ENCODE measurements at regions not wholly inside any gene's neighbourhood (a gene's known extent, or its start where the extent isn't known, plus 50 kb on each side); places are given as distances from the start of the nearest gene placed in this dataset.
A peak's percentile ranks its signal among the peaks of the same experiment; 100 is the strongest.

- intact Hi-C loops (cut with DNase I; ENCODE audit: low total_unique reads), result no loop called here
- Histone ChIP-seq H3K9me3 (no peaks in the 10 kb centered on the region), H3K36me3 (no peaks in the 10 kb centered on the region), H3K27me3 (no peaks in the 10 kb centered on the region), H3K4me1 (no peaks in the 10 kb centered on the region), H3K4me3 (no peak overlapping the region), H3K27ac (peak overlapping the region in 1 of 2 donors; percentile 53)
- no peak for TF ChIP-seq CTCF (IDR thresholded peaks at IDR 0.05)
- TF ChIP-seq POLR2A (IDR thresholded peaks at IDR 0.05), result no peak
- peak; percentile 33 to 48 for DNase-seq
Measured at GRCh38 chr11:26901162-26901561, 92.8 kb upstream of the FIBIN start.

- H3K9me3 ChIP-seq, result no peaks in the 10 kb centered on the region
- TF ChIP-seq CTCF (IDR thresholded peaks at IDR 0.05), result no peak
- TF ChIP-seq POLR2A (IDR thresholded peaks at IDR 0.05), result no peak
- H3K36me3 ChIP-seq, result no peaks in the 10 kb centered on the region
- DNase-seq, result no peak
- intact Hi-C loops (cut with DNase I; ENCODE audit: low total_unique reads), result no loop called here
- no peaks in the 10 kb centered on the region for H3K4me1 ChIP-seq
- H3K27me3 ChIP-seq, result no peaks in the 10 kb centered on the region
- no peak overlapping the region for H3K27ac ChIP-seq
- no peak overlapping the region for H3K4me3 ChIP-seq
Measured at GRCh38 chr11:26904132-26904531, 89.8 kb upstream of the FIBIN start.

GRCh38 chr11:26904801-26905200, 89.1 kb upstream of the FIBIN start:
- intact Hi-C loops (cut with DNase I; ENCODE audit: low total_unique reads), result no loop called here
- Histone ChIP-seq H3K9me3 (no peaks in the 10 kb centered on the region), H3K27me3 (no peaks in the 10 kb centered on the region), H3K4me3 (no peak overlapping the region), H3K36me3 (no peaks in the 10 kb centered on the region), H3K27ac (peak overlapping the region in 1 of 2 donors; percentile 8), H3K4me1 (no peaks in the 10 kb centered on the region)
- DNase-seq, result no peak
- TF ChIP-seq POLR2A (IDR thresholded peaks at IDR 0.05), result no peak
- TF ChIP-seq CTCF (IDR thresholded peaks at IDR 0.05), result no peak

- no peak for DNase-seq
- H3K4me1 ChIP-seq, result no peaks in the 10 kb centered on the region
- peak overlapping the region in 1 of 2 donors; percentile 8 for H3K27ac ChIP-seq
- no peaks in the 10 kb centered on the region for H3K27me3 ChIP-seq
- intact Hi-C loops (cut with DNase I; ENCODE audit: low total_unique reads), result no loop called here
- no peaks in the 10 kb centered on the region for H3K36me3 ChIP-seq
- TF ChIP-seq CTCF (IDR thresholded peaks at IDR 0.05), result no peak
- no peak for TF ChIP-seq POLR2A (IDR thresholded peaks at IDR 0.05)
- no peak overlapping the region for H3K4me3 ChIP-seq
- no peaks in the 10 kb centered on the region for H3K9me3 ChIP-seq
Measured at GRCh38 chr11:26905368-26905767, 88.5 kb upstream of the FIBIN start.

GRCh38 chr11:26909515-26909914, 84.4 kb upstream of the FIBIN start:
- H3K4me1 ChIP-seq, result no peaks in the 10 kb centered on the region
- H3K4me3 ChIP-seq, result no peak overlapping the region
- TF ChIP-seq POLR2A (IDR thresholded peaks at IDR 0.05), result no peak
- TF ChIP-seq CTCF (IDR thresholded peaks at IDR 0.05), result no peak
- no peaks in the 10 kb centered on the region for H3K9me3 ChIP-seq
- no peak for DNase-seq
- no peaks in the 10 kb centered on the region for H3K36me3 ChIP-seq
- H3K27ac ChIP-seq, result no peak overlapping the region
- intact Hi-C loops (cut with DNase I; ENCODE audit: low total_unique reads), result no loop called here
- H3K27me3 ChIP-seq, result no peaks in the 10 kb centered on the region
